H1 (cell line): ENCODE measurements at regions not wholly inside any gene's neighbourhood (a gene's known extent, or its start where the extent isn't known, plus 50 kb on each side); places are given as distances from the start of the nearest gene placed in this dataset.

Experiments used
- CTCF ChIA-PET: fragments of 300-600 bp; sonication (Branson Sonifier 250); formaldehyde crosslinking; loops from one replicate; lab custom pipeline; 2021; ENCODE audit not compliant: partially characterized antibody; lab: Charles Lee
- POLR2A ChIA-PET: fragments of 300-600 bp; sonication (Branson Sonifier 250); formaldehyde crosslinking; loops from one replicate; lab custom pipeline; 2021; ENCODE audit warnings: inconsistent platforms; ENCODE audit not compliant: partially characterized antibody; lab: Charles Lee
- DNase-seq, 2 experiments: peaks; one replicate each; pipeline versions ENCODE4 v3.0.0 to v3.0.0-alpha.2; 2010 to 2022; ENCODE audit warnings: low spot score in 2 of 2, low read depth in 1 of 2, mixed read lengths in 1 of 2
- FAIRE-seq: peaks from 2 replicates; lab custom pipeline; 2011; peaks lifted over from hg19 to GRCh38; lab: Jason Lieb, UNC
- H2AFZ ChIP-seq: 2 replicates; pipeline ENCODE4 v1.8.1; 2012; ENCODE audit warnings: low read length, inconsistent platforms
- H2AK5ac ChIP-seq: 2 replicates; pipeline ENCODE4 v1.6.1; 2013; ENCODE audit warnings: low read depth, low read length
- H2BK120ac ChIP-seq: replicated peaks from 2 replicates; pipeline ENCODE3; 2013; ENCODE audit warnings: low read depth, low read length, inconsistent platforms
- H2BK12ac ChIP-seq: 2 replicates; pipeline ENCODE4 v1.6.1; 2013; ENCODE audit warnings: low read depth, low read length
- H2BK15ac ChIP-seq: 2 replicates; pipeline ENCODE4 v1.6.1; 2013; ENCODE audit warnings: low read length
- H2BK20ac ChIP-seq: 2 replicates; pipeline ENCODE4 v1.6.1; 2013; ENCODE audit warnings: low read length
- H2BK5ac ChIP-seq: 2 replicates; pipeline ENCODE4 v1.6.1; 2013; ENCODE audit warnings: low read depth, low read length
- H3K14ac ChIP-seq: 2 replicates; pipeline ENCODE4 v1.6.1; 2013; ENCODE audit warnings: inconsistent platforms; ENCODE audit not compliant: insufficient read length
- H3K18ac ChIP-seq: 2 replicates; pipeline ENCODE4 v1.6.1; 2013; ENCODE audit warnings: low read length; ENCODE audit errors: extremely low read depth
- H3K23ac ChIP-seq: 2 replicates; pipeline ENCODE4 v1.6.1; 2013; ENCODE audit warnings: inconsistent platforms; ENCODE audit not compliant: insufficient read length
- H3K23me2 ChIP-seq: 2 replicates; pipeline ENCODE4 v1.6.1; 2013; ENCODE audit warnings: low read depth, low read length
- H3K27ac ChIP-seq: 2 replicates; pipeline ENCODE4 v1.6.1; 2011; ENCODE audit warnings: low read depth, low read length, inconsistent platforms
- H3K27me3 ChIP-seq, 4 experiments: replicated peaks in 1 of 4; 1 replicate in 1 of 4; 2 replicates in 3 of 4; pipeline versions ENCODE4 v1.6.1 to v1.8.1; 2011 to 2013; ENCODE audit warnings: low read length in 3 of 4, mild to moderate bottlenecking in 3 of 4, inconsistent platforms in 2 of 4, mixed read lengths in 2 of 4, moderate library complexity in 1 of 4; ENCODE audit not compliant: control insufficient read depth in 3 of 4, insufficient read depth in 3 of 4; ENCODE audit errors: extremely low read depth in 1 of 4
- H3K36me3 ChIP-seq, 4 experiments: 2 replicates each; pipeline versions ENCODE4 v1.6.1 to v1.8.1; 2011 to 2013; ENCODE audit warnings: mild to moderate bottlenecking in 4 of 4, low read length in 3 of 4, moderate library complexity in 2 of 4, control low read depth in 1 of 4, inconsistent platforms in 1 of 4; ENCODE audit not compliant: insufficient read depth in 4 of 4, control insufficient read depth in 2 of 4
- H3K4ac ChIP-seq: replicated peaks from 2 replicates; pipeline ENCODE3; 2013; ENCODE audit warnings: low read length, low read depth, mixed read lengths, inconsistent platforms; ENCODE audit not compliant: insufficient read length
- H3K4me1 ChIP-seq, 4 experiments: replicated peaks in 1 of 4; 1 replicate in 1 of 4; 2 replicates in 3 of 4; pipeline versions ENCODE4 v1.6.1 to v1.8.1; 2011 to 2013; ENCODE audit warnings: low read length in 3 of 4, inconsistent platforms in 2 of 4, mixed read lengths in 1 of 4; ENCODE audit not compliant: insufficient read depth in 4 of 4, control insufficient read depth in 3 of 4
- H3K4me2 ChIP-seq, 2 experiments: 2 replicates each; pipeline versions ENCODE4 v1.6.1 to v1.8.1; 2011 to 2013; ENCODE audit warnings: low read depth in 2 of 2, low read length in 2 of 2, control low read depth in 1 of 2, inconsistent platforms in 1 of 2, mild to moderate bottlenecking in 1 of 2; ENCODE audit not compliant: insufficient read depth in 1 of 2
- H3K4me3 ChIP-seq, 4 experiments: fragments of 200-600, 300-600 bp in 1 of 4; sonication (generic), shearing (Covaris generic), sonication (Bioruptor Twin) in 1 of 4; 2 replicates each; pipeline versions ENCODE4 v1.5.1 to v1.8.1; 2011 to 2016; ENCODE audit warnings: low read length in 4 of 4, low read depth in 3 of 4, control low read depth in 2 of 4, inconsistent platforms in 2 of 4, mild to moderate bottlenecking in 2 of 4, mixed read lengths in 1 of 4, moderate library complexity in 1 of 4; ENCODE audit not compliant: insufficient read depth in 2 of 4; ENCODE audit errors: extremely low read depth in 1 of 4
- H3K56ac ChIP-seq: replicated peaks from 2 replicates; pipeline ENCODE3; 2013; ENCODE audit warnings: low read depth, mild to moderate bottlenecking, mixed read lengths, low read length, inconsistent platforms; ENCODE audit not compliant: insufficient read length
- H3K79me1 ChIP-seq: 2 replicates; pipeline ENCODE4 v1.6.1; 2013; ENCODE audit warnings: low read depth, low read length, control low read depth
- H3K79me2 ChIP-seq, 2 experiments: 2 replicates each; pipeline versions ENCODE4 v1.6.1 to v1.8.1; 2012 to 2013; ENCODE audit warnings: low read length in 2 of 2, mild to moderate bottlenecking in 2 of 2, inconsistent platforms in 1 of 2; ENCODE audit not compliant: insufficient read depth in 2 of 2, control insufficient read depth in 1 of 2
- H3K9ac ChIP-seq, 4 experiments: replicated peaks in 1 of 4; 1 replicate in 1 of 4; 2 replicates in 3 of 4; pipeline versions ENCODE4 v1.6.1 to v1.8.1; 2011 to 2013; ENCODE audit warnings: low read depth in 3 of 4, low read length in 3 of 4, control low read depth in 2 of 4, mild to moderate bottlenecking in 2 of 4, moderate library complexity in 2 of 4, inconsistent platforms in 1 of 4; ENCODE audit errors: extremely low read depth in 1 of 4
- H3K9me3 ChIP-seq, 2 experiments: 2 replicates each; pipeline versions ENCODE4 v1.6.1 to v1.8.1; 2012 to 2013; ENCODE audit warnings: mild to moderate bottlenecking in 2 of 2, moderate library complexity in 2 of 2, control low read depth in 1 of 2, inconsistent platforms in 1 of 2, low read depth in 1 of 2, low read length in 1 of 2, mixed read lengths in 1 of 2; ENCODE audit not compliant: insufficient read depth in 2 of 2
- H4K20me1 ChIP-seq, 2 experiments: replicated peaks in 1 of 2; 2 replicates each; pipeline versions ENCODE3 to v1.8.1; 2011 to 2013; ENCODE audit warnings: inconsistent platforms in 2 of 2, low read length in 2 of 2, mild to moderate bottlenecking in 1 of 2; ENCODE audit not compliant: insufficient read depth in 2 of 2, control insufficient read depth in 1 of 2
- H4K5ac ChIP-seq: 2 replicates; pipeline ENCODE4 v1.6.1; 2013; ENCODE audit warnings: low read length, low read depth, mixed read lengths, inconsistent platforms; ENCODE audit not compliant: insufficient read length
- H4K8ac ChIP-seq: 2 replicates; pipeline ENCODE4 v1.8.0; 2013; ENCODE audit warnings: mild to moderate bottlenecking, moderate library complexity, low read length, inconsistent platforms; ENCODE audit not compliant: insufficient read depth; ENCODE audit errors: extremely low read depth
- H4K91ac ChIP-seq: replicated peaks from 2 replicates; pipeline ENCODE3; 2013; ENCODE audit warnings: low read length, mixed read lengths, inconsistent platforms; ENCODE audit not compliant: insufficient read length
- CBX5 ChIP-seq: fragments of 300-800, 300-1000 bp; sonication (generic); IDR thresholded peaks from 2 replicates; pipeline ENCODE4 v1.7.1; 2016; ENCODE audit warnings: antibody characterized with exemption, low read length, low read depth
- EGR1 ChIP-seq: IDR thresholded peaks from 2 replicates; pipeline ENCODE4 v1.6.1; 2011; ENCODE audit warnings: low read depth, low read length, borderline replicate concordance
- WGBS, 2 experiments: shearing (Covaris generic) in 1 of 2; methylation state at CpG; one replicate each; pipeline versions ENCODE4 v1.1.6 to v1.1.7; 2013 to 2015; ENCODE audit warnings: low lambda C conversion rate in 2 of 2, mixed read lengths in 2 of 2, inconsistent platforms in 1 of 2, low coverage in 1 of 2, missing lambda C conversion rate in 1 of 2; ENCODE audit not compliant: insufficient replicate concordance in 2 of 2, insufficient coverage in 1 of 2, insufficient read length in 1 of 2; ENCODE audit errors: extremely low coverage in 1 of 2, missing lambda C conversion rate in 1 of 2; 5-methylcytosine and 5-hydroxymethylcytosine counted together

- 92% methylated on average over 6 of the region's 6 CpGs; no CpG with 5 or more reads in 1 of the 2 experiments for whole genome bisulfite sequencing, 2 experiments
Measured at GRCh38 chr13:50678464-50679162, 164.9 kb downstream of the DLEU7 start.

More at GRCh38 chr13:50678464-50679162, 164.9 kb downstream of the DLEU7 start:
- Histone ChIP-seq H2BK5ac (no peak overlapping the region), H3K79me2 (no peaks in the 10 kb centered on the region)
- TF ChIP-seq EGR1 (no peak), CBX5 (no peak)
- TF ChIP-seq, all 59 proteins: peak for 0
- H4K5ac ChIP-seq = no peak overlapping the region
- no peak overlapping the region for H3K18ac ChIP-seq
- no peaks in the 10 kb centered on the region for H4K20me1 ChIP-seq
- H3K79me1 ChIP-seq = no peaks in the 10 kb centered on the region; the same call in 1 of the 2 replicates
- no peak overlapping the region for H3K9ac ChIP-seq
- H3K36me3 ChIP-seq = no peaks in the 10 kb centered on the region; a peak in 1 of 8 replicates
- no peak overlapping the region for H2AK5ac ChIP-seq
- no peak overlapping the region for H2BK12ac ChIP-seq
- no peaks in the 10 kb centered on the region for H3K27me3 ChIP-seq
- no peak overlapping the region for H3K56ac ChIP-seq
- H3K4me3 ChIP-seq = no peak overlapping the region
- 0 out of 2 replicates have a peak overlapping the region, but pooled peaks have one; percentile 1 for H2BK15ac ChIP-seq
- DNase-seq (no peak), FAIRE-seq (peak; percentile 19)
- H3K4ac ChIP-seq = no peak overlapping the region
- no peak overlapping the region for H4K91ac ChIP-seq
- no peaks in the 10 kb centered on the region for H3K4me1 ChIP-seq
- no peak overlapping the region for H3K14ac ChIP-seq
- peaks cover 0 to 7% of the 10 kb centered on the region in 2 experiments; a peak in 3 of 4 replicates for H3K9me3 ChIP-seq
- H4K8ac ChIP-seq = no peak overlapping the region
- no peak overlapping the region for H2BK20ac ChIP-seq
- ChIA-PET POLR2A (interaction anchor here (1.5 kb wide), 1 partner anchor 11 kb away, joined by 3 read pairs; no protein-coding TSS in a partner anchor), CTCF (interaction anchor here (1.3 kb wide), 1 partner anchor 122 kb away, joined by 4 read pairs; no protein-coding TSS in a partner anchor)
- H3K27ac ChIP-seq = no peak overlapping the region
- no peak overlapping the region for H3K4me2 ChIP-seq
- no peaks in the 10 kb centered on the region for H3K23me2 ChIP-seq
- no peak overlapping the region for H2BK120ac ChIP-seq
- no peak overlapping the region for H3K23ac ChIP-seq
- H2AFZ ChIP-seq = no peak overlapping the region
